Spleen (tissue), 11 donors: ENCODE measurements at regions not wholly inside any gene's neighbourhood (a gene's known extent, or its start where the extent isn't known, plus 50 kb on each side); places are given as distances from the start of the nearest gene placed in this dataset.
"Not testable (repeated sequence)": the region's sequence is repeated elsewhere in the genome, so short reads cannot be mapped to it uniquely, and the experiment has no call there.

Source experiments
- DNase-seq: peaks from one replicate; pipeline ENCODE4 v3.0.0-alpha.2; 2020
- H3K27ac ChIP-seq, 8 donors: fragments of 200-600 bp; sonication (generic) in 7 of 8; 1 replicate in 4 of 8; 2 replicates in 4 of 8; pipeline versions ENCODE4 v1.5.0 to v1.8.0; 2016 to 2021; ENCODE audit warnings: inconsistent platforms in 4 of 8, mild to moderate bottlenecking in 4 of 8, moderate library complexity in 1 of 8
- H3K27me3 ChIP-seq, 7 donors: fragments of 200-600 bp; sonication (generic) in 6 of 7; replicated peaks in 1 of 7; 1 replicate in 4 of 7; 2 replicates in 3 of 7; pipeline versions ENCODE4 v1.5.0 to v1.8.0; 2016 to 2021; ENCODE audit warnings: inconsistent platforms in 3 of 7, mild to moderate bottlenecking in 1 of 7
- H3K36me3 ChIP-seq, 6 donors: fragments of 200-600 bp; sonication (generic) in 5 of 6; 1 replicate in 4 of 6; 2 replicates in 2 of 6; pipeline versions ENCODE4 v1.5.0 to v1.8.0; 2016 to 2021; ENCODE audit warnings: inconsistent platforms in 2 of 6
- H3K4me1 ChIP-seq, 6 donors: fragments of 200-600 bp; sonication (generic) in 5 of 6; 1 replicate in 3 of 6; 2 replicates in 3 of 6; pipeline versions ENCODE4 v1.5.0 to v1.8.0; 2016 to 2021; ENCODE audit warnings: inconsistent platforms in 3 of 6
- H3K4me3 ChIP-seq, 8 donors: fragments of 200-600 bp; sonication (generic) in 7 of 8; 1 replicate in 4 of 8; 2 replicates in 4 of 8; pipeline versions ENCODE4 v1.5.0 to v1.8.0; 2016 to 2021; ENCODE audit warnings: inconsistent platforms in 4 of 8, mild to moderate bottlenecking in 4 of 8, moderate library complexity in 2 of 8
- H3K9me3 ChIP-seq, 8 donors: fragments of 200-600 bp; sonication (generic) in 7 of 8; 1 replicate in 4 of 8; 2 replicates in 4 of 8; pipeline versions ENCODE4 v1.5.0 to v1.8.0; 2016 to 2021; ENCODE audit warnings: inconsistent platforms in 4 of 8
- POLR2A ChIP-seq, 3 donors: fragments of 450-650 bp; IDR thresholded peaks; one replicate each; pipeline ENCODE4 v1.5.1; 2017; ENCODE audit warnings: antibody characterized with exemption in 3 of 3, mild to moderate bottlenecking in 1 of 3
- POLR2AphosphoS5 ChIP-seq, 3 donors: sonication (generic); formaldehyde crosslinking; IDR thresholded peaks; one replicate each; pipeline ENCODE4 v1.5.1; 2017; ENCODE audit warnings: antibody characterized with exemption in 3 of 3
- WGBS, 5 donors: extraction: QIAGEN DNeasy Blood & Tissue Kit in 3 of 5; methylation state at CpG; one replicate each; pipeline versions ENCODE4 v1.1.5 to v1.1.7; 2013 to 2018; 5-methylcytosine and 5-hydroxymethylcytosine counted together
- intact Hi-C: fragments of 100-400 bp; cut with DNase I; formaldehyde crosslinking; loops from one replicate; pipeline ENCODE4 v1.15.0; 2023; ENCODE audit warnings: low total_unique reads
- TF ChIP-seq, protein P1 (sequence below), 11 experiments: fragments of 200-600 bp in 7 of 11; fragments of 450-650 bp in 4 of 11; sonication (generic) in 4 of 11; IDR thresholded peaks in 8 of 11; conservative IDR thresholded peaks in 3 of 11; 1 replicate in 7 of 11; 2 replicates in 4 of 11; pipeline versions ENCODE4 v1.4.0 to v1.8.0; 2016 to 2021; ENCODE audit warnings: antibody characterized with exemption in 11 of 11, inconsistent platforms in 4 of 11, mild to moderate bottlenecking in 1 of 11
- donor health status: healthy with polysubstance abuse.
- donor health status: DM: no; HTN: no; CAD: no; lungs with moderate emphysema.
- donor health status: DM: no; HTN: no; CAD: no.
- donor health status: Bipolar disorder and iron deficiency.
- donor health status: healthy.
- donor health status: DM: no; HTN: no; CAD: no.
- donor health status: DM: yes; HTN: yes; CAD: no.

DNA sequence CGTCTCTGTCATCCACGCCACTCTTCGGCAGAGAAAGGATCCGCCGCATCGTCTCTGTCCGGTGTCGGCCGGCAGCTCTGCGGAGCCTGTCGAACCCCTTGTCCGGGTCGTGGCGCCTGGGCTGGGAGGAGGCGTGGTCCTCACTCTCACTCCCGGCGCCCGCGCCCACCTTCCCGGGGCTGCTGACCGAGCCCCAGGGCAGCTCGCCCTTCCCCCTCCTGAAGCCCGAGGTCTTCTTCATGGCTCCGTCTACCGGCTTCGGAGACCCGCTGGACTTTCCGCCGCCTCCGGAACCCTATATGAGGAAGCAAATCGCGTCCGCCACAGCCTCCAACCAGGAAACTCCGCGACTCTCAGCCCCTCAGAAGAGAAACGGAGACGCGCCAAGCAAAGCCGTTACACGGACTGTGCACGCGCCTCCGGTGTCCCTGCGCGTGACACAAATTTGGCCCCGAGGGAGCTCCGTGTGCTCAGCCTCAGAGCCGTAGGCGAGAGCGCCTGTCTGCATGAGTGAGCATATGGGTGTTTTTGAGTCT, 163.0 kb upstream of the TUBA3C start:
- H3K36me3 ChIP-seq, H3K4me1 ChIP-seq, DNase-seq, H3K9me3 ChIP-seq, H3K27ac ChIP-seq, intact Hi-C loops: not testable (repeated sequence)
- peak in 1 of 3 donors; percentile 34 for TF ChIP-seq POLR2AphosphoS5 (IDR thresholded peaks at IDR 0.05)
- Histone ChIP-seq H3K27me3 (peaks cover 0 to 22% (median 0%) of the 10 kb centered on the region in 7 donors), H3K4me3 (peak overlapping the region in 6 of 8 donors; percentile 5 to 58 (median 26))
- WGBS, 5 donors: 14 to 25% (median 19%) methylated on average over 27 to 44 of the region's 50 CpGs

DNA sequence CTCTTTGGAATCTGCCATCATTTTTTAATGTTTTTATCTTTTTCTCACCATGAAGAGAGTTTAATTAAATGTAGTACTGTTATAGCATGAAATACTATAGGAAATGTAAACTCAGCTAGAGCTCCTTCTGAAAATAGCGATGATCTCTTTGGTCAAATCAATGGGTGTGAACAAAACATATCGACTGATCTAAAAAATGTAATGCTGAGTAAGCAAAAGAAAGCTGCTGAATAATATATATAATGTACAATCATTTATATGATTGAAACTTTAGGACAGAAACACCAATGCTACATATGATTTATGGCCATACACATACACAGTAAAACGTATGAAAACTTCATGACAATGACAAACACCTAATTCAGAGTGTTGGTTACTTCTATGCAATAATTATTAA, 150.8 kb upstream of the TUBA3C start:
- WGBS, 5 donors: 43 to 69% (median 61%) methylated on average over 3 of the region's 3 CpGs
- no peak for DNase-seq
- Histone ChIP-seq H3K9me3 (no peaks in the 10 kb centered on the region), H3K4me1 (no peaks in the 10 kb centered on the region), H3K36me3 (no peaks in the 10 kb centered on the region), H3K4me3 (no peak overlapping the region), H3K27me3 (no peaks in the 10 kb centered on the region), H3K27ac (no peak overlapping the region)
- intact Hi-C loops: no loop called here
- no peak for TF ChIP-seq POLR2AphosphoS5 (IDR thresholded peaks at IDR 0.05)
- TF ChIP-seq, protein P1, sequence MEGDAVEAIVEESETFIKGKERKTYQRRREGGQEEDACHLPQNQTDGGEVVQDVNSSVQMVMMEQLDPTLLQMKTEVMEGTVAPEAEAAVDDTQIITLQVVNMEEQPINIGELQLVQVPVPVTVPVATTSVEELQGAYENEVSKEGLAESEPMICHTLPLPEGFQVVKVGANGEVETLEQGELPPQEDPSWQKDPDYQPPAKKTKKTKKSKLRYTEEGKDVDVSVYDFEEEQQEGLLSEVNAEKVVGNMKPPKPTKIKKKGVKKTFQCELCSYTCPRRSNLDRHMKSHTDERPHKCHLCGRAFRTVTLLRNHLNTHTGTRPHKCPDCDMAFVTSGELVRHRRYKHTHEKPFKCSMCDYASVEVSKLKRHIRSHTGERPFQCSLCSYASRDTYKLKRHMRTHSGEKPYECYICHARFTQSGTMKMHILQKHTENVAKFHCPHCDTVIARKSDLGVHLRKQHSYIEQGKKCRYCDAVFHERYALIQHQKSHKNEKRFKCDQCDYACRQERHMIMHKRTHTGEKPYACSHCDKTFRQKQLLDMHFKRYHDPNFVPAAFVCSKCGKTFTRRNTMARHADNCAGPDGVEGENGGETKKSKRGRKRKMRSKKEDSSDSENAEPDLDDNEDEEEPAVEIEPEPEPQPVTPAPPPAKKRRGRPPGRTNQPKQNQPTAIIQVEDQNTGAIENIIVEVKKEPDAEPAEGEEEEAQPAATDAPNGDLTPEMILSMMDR (IDR thresholded peaks at IDR 0.05 in 8 of 11, conservative IDR thresholded peaks at IDR 0.05 in 3 of 11): no peak
- no peak for TF ChIP-seq POLR2A (IDR thresholded peaks at IDR 0.05)

DNA sequence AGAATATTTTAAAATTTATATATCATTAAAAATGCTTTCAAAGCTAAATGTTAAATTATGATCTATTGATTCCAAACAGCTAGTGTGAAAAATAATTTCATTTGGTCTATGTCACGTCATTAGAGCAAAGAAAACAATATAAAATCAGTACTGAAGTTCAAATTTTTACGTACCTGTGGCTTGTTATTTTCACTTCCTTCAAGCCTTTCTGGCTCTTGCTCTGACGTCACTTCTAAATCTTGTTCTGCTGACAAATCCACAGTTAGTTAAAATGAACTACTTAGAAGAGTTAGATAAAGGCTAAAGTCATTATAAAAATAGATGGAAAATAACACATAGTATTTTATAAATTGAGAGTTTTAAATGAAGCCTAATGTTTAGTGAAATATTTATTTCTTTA, 147.7 kb upstream of the TUBA3C start:
- no peaks in the 10 kb centered on the region for H3K27me3 ChIP-seq
- H3K9me3 ChIP-seq: peaks cover 0 to 10% (median 8%) of the 10 kb centered on the region in 8 donors
- no peak for TF ChIP-seq POLR2AphosphoS5 (IDR thresholded peaks at IDR 0.05)
- TF ChIP-seq, protein P1 (IDR thresholded peaks at IDR 0.05 in 8 of 11, conservative IDR thresholded peaks at IDR 0.05 in 3 of 11): no peak
- TF ChIP-seq POLR2A (IDR thresholded peaks at IDR 0.05): no peak
- no peak overlapping the region for H3K4me3 ChIP-seq
- no peaks in the 10 kb centered on the region for H3K36me3 ChIP-seq
- WGBS, 5 donors: 66 to 77% (median 71%) methylated on average over 3 of the region's 3 CpGs
- no peak for DNase-seq
- H3K4me1 ChIP-seq: no peaks in the 10 kb centered on the region
- intact Hi-C loops: no loop called here
- H3K27ac ChIP-seq: no peak overlapping the region

DNA sequence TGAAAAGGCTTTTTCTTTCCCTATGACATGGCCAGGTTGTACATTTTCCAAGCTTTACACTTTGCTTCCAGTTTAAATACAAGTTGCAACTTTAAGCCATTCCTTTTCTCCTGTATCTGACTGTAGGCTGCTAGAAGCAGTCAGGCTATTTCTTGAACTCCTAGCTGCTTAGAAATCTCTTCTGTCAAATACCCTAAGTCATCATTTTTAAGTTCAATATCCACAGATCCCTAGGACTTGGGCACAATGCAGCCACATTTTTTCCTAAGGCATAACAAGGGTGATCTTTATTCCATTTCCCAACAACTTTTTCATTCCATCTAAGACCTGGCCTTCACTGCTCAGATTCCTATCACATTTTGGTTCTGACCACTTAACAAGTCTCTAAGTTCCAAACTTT, 142.7 kb upstream of the TUBA3C start:
- Histone ChIP-seq H3K27me3 (no peaks in the 10 kb centered on the region), H3K9me3 (peaks cover 2 to 32% (median 22%) of the 10 kb centered on the region in 8 donors), H3K4me1 (no peaks in the 10 kb centered on the region), H3K4me3 (no peak overlapping the region), H3K36me3 (no peaks in the 10 kb centered on the region), H3K27ac (no peak overlapping the region)
- no peak for DNase-seq
- intact Hi-C loops: no loop called here
- no peak for TF ChIP-seq POLR2AphosphoS5 (IDR thresholded peaks at IDR 0.05)
- TF ChIP-seq, protein P1 (IDR thresholded peaks at IDR 0.05 in 8 of 11, conservative IDR thresholded peaks at IDR 0.05 in 3 of 11): no peak
- TF ChIP-seq POLR2A (IDR thresholded peaks at IDR 0.05): no peak

DNA sequence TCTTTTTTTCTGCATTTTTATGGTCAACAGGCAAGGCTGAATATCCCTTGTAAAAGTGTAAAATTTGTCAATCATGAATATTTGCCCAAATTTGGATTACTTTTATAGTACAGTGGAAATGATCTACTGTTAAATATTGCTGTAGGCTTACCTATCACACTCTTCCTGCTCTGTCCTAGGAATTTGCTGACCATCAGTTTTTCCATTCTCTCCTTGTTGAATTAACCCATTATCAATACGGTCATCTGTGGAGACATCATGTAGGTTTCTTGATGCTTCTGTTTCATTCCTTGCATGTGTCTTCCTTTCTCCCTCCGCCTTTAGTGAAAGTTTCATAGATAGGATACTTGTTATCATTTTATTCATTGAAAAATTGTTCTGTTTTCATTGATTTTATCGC, 139.6 kb upstream of the TUBA3C start:
- 76 to 82% (median 78%) methylated on average over 3 of the region's 3 CpGs for WGBS, 5 donors
- DNase-seq: no peak
- no peaks in the 10 kb centered on the region for H3K27me3 ChIP-seq
- intact Hi-C loops: no loop called here
- H3K9me3 ChIP-seq: peaks cover 2 to 36% (median 22%) of the 10 kb centered on the region in 8 donors
- H3K4me1 ChIP-seq: no peaks in the 10 kb centered on the region
- TF ChIP-seq, protein P1 (IDR thresholded peaks at IDR 0.05 in 8 of 11, conservative IDR thresholded peaks at IDR 0.05 in 3 of 11): no peak
- TF ChIP-seq POLR2A (IDR thresholded peaks at IDR 0.05): no peak
- no peak for TF ChIP-seq POLR2AphosphoS5 (IDR thresholded peaks at IDR 0.05)
- H3K4me3 ChIP-seq: no peak overlapping the region
- no peak overlapping the region for H3K27ac ChIP-seq
- H3K36me3 ChIP-seq: no peaks in the 10 kb centered on the region
